Limb (tissue), 2 donors: ENCODE measurements at regions not wholly inside any gene's neighbourhood (a gene's known extent, or its start where the extent isn't known, plus 50 kb on each side); places are given as distances from the start of the nearest gene placed in this dataset.
"Not testable (repeated sequence)": the region's sequence is repeated elsewhere in the genome, so short reads cannot be mapped to it uniquely, and the experiment has no call there.

Source experiments
- DNase-seq, 2 donors: peaks; one replicate each; pipeline ENCODE4 v3.0.0-alpha.2; 2016; ENCODE audit errors: extremely low spot score in 2 of 2

DNA sequence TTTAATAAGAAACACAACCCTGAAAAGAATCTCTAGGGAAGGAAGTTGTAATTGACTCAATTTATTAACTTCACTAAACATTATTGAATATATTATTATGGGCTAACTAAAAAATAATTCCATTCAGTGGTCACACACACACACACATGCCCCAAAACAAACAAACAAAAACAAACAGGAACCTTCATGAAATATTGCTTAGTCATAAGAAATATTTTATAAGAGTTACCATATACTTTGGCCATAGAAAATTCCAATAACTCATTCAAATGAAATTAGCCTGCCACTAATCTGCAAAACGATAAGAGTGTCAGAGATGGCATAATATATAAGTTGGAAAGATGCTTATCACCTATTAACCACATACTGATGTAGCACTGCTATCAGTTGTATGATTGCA lies 268.4 kb upstream of the AMIGO2 start:
- no peak for DNase-seq

DNA sequence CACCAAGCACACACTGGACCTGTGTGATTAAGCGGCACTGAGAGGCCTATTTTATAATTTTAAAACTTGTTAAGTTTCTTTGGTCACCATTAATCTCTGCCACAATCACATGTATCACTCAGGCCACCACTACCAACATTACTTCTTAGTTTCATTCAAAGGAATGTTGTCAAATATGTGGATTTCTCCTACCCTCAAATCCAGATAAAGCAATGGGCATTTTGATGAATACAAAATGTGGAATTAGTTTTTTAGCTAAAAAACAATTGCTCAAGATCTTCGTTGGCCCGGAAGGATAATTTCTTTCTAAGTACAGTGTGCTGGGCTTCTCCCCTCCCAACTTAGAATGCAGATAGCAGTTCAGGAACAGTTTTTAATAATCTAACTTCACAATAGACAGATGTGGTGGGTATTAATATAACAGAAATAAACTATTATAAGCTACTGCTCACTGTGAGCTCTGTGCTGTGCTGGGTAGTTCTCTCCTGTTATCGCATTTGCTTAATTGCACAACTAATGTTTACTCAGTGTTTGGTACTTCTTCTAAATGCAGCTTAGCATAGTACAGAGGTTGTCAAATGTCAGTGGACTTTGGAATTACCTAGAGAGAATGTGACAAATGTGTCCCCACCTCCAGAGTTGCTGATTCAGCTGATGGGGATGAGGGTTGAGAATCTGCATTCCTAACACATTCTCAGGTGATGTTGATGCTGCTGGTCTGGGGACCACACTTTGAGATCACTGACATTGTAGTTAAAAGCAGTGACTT lies 266.7 kb upstream of the AMIGO2 start:
- no peak for DNase-seq

DNA sequence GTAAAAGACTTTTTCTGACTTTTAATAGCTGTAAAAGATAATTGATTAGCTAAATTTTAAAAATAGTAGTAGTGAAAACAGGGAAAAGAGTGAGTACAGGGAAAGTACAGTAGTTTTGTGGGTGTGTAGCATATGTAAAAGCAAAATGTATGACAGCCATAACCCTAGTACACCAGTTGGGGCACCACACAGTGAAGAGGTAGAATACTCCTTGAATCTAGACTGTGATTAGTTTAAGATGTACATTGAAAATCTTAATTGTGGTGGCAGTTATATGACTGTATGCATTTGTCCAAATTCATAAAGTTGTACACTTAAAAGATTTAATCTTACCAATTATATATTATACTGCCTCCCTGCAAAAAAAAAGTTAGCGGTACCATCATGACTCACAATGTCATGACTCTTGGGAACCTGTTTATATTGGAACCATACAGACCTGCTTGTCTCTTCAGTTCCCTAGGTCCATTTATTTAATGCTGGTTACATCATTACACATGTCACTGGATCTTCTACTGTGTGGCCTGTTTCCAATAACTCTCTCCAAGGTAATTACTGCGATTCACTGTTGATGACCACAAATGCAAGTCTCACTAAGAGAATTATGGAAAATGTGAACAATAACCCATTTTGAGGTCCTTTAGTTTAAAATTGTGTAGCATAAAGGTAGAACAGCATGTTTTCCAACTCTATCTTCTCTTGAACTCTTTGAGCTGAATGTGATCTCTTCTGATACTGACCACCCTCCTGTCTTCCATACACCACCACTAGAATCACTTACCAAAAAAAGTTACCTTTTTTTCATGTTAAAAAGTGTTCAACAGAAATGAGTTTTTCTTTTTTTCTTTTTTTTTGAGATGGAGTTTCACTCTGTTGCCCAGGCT lies 264.2 kb upstream of the AMIGO2 start:
- DNase-seq, result no peak

DNA sequence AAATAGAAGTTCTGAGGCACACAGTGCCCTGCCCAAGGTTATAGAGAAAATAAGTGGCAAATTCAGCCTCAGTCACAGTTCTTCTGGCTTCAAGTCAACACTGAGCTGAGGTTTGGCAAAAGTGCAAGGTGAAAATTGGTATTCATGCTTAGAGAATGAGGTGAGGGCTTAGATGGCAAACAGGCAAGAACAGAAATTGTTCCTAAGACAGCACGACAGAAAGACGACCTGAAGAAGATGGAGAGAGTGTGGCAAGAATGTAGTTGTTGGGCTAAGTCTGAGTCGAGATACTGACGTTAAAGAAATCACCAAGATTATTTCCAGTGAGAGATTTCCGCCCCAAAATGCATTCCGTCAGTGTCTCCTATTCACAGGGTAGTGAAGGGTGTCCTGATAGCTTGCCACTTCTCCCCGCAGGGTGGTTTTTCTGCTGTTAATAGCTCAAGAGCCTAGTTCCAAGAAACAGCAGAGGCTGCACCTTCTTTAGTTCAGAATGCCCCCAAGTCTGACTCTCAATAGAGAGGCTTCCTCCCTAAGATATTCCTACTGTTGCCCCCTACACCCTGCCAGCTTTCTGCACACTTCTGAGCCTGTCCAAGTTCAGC lies 260.8 kb upstream of the AMIGO2 start:
- no peak for DNase-seq

GRCh38 chr12:47337581-47337980 lies 257.8 kb upstream of the AMIGO2 start:
- no peak for DNase-seq

GRCh38 chr12:47333271-47333858 lies 253.6 kb upstream of the AMIGO2 start:
- DNase-seq, result not testable (repeated sequence)

DNA sequence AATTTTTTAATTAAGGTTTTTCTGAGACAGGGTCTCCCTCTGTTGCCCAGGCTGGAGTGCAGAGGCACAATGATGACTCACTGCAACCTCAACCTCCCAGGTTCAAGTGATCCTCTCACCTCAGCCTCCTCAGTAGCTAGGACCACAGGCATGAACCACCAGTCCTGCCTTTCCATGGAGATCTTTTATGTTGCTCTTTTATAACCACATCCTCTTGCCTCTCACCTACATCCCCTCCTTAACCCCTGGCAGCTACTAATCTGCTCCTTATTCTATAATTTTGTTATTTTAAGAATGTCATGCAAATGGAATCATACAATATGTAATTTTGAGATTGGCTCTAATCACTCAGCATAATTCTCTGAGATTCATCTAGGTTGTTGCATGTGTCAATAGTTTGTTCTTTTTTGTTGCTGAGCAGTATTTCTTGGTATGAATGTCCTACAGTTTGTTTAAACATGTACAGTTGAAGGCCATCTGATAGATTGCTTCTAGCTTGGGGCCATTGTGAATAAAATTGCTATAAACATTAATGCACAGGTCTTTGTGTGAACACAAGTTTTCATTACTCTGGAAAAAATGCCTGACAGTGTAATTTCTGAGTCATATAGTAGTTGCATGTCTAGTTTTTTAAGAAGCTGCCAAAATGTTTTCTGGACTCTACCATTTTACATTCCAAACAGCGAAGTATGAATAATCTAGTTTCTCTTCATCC lies 249.2 kb upstream of the AMIGO2 start:
- no peak for DNase-seq

- DNase-seq, result no peak
Observed at GRCh38 chr12:47326190-47326589, 246.4 kb upstream of the AMIGO2 start.

GRCh38 chr12:47323802-47324201 lies 244.0 kb upstream of the AMIGO2 start:
- no peak for DNase-seq

DNA sequence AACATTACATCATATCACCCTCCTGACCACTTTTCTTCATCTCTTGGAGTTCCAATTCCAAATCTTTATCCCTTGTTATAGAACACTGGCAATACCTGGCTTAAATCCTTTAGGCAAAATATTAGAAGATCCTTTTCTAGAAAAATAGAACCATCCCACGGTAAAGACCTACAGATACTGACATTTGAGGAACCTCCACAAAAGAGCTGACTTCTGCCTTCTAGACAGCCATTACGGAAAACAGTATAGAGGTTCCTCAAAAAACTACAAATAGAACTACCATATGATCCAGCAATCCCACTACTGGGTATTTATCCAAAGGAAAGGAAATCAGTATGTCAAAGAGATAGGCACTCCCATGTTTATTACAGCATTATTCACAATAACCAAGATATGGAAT lies 241.7 kb upstream of the AMIGO2 start:
- DNase-seq, result no peak

DNA sequence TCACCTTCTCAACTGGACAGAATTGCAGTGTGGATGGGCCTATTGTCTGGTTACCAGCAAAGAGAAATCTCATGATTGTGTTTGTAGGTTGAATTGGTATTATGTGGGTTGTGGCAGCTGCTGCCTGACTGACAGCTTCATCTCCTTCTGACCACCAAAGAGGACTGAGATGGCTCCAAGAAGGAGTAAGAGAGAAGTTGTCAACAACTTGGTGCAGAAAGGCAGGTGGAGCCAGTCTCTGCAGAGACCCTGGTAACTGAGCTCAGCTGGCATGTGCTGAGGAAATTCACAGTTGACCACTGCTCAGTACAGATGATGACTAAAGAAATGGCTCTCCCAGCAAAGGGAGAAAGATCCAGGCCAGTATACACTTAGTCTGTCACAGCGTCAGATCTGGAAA lies 240.0 kb upstream of the AMIGO2 start:
- DNase-seq, result no peak

DNA sequence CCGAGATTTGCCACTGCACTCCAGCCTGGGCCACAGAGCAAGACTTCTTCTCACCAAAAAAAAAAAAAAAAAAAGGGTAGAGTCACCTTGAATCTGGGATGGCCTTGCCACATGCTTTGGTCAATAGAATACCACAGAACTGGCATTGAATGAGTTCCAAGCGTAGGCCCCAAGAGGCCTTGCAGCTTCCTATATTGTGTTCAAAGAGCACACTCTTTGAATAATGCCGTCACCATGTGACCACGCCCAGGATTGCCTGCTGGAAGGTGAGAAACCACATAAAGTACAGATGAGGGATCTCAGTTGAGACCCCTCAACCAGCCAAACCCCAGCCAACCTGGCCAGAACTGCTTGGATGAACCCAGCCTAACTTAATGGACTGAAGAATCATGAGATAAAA lies 239.2 kb upstream of the AMIGO2 start:
- no peak for DNase-seq

GRCh38 chr12:47317175-47317915 lies 237.6 kb upstream of the AMIGO2 start:
- DNase-seq, result no peak

DNA sequence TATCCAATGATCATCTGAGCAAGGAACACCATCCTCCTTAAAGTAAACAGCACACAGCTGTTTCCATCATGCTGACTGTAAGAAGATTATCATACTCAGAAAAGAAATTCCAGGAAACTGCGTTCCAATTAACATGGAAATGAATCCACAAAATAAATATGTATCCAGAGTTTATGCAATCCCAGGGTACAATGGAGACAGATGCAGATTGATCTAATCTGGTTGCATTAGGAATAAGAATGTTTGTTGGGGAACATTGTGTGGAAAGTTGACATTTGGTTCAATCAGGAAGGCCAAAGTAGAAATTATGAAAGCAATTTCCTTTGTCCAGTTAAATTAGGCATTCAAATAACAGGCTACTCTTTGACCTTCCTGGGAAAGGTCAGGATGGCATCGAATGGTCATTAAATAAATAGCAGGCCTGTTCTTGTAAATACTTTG lies 236.9 kb upstream of the AMIGO2 start:
- no peak for DNase-seq

GRCh38 chr12:47314996-47315395 lies 235.2 kb upstream of the AMIGO2 start:
- no peak for DNase-seq

DNA sequence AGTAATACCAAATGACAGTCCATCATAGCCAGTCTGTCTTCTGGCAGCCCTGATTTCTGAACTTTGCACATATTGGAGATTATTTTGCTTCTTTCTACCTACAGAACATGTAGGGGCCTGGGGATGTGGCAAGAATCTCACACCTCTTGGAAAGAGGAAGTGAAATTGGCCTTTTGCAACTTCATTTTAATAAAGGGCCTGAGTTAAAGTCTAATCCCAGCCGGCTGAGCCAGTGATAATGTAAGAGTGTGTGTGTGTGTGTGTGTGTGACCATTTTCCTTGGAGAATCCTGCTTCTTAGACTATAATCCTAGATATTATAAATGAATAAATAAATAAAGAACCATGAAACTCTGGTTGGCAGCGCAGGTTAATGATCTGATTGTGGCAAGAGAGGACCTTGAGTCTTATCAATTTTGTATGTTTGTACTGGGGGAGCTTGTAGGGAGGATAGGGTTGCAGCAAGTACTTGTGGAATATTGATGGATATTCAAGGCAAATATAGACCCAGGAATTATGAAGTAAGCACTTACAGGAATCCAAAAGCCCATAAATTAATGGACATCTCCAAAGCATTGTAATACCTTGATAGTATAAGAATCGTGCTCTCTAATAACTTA lies 233.2 kb upstream of the AMIGO2 start:
- no peak for DNase-seq

- DNase-seq, result no peak
Observed at GRCh38 chr12:47312147-47312546, 232.4 kb upstream of the AMIGO2 start.

GRCh38 chr12:47311568-47311967 lies 231.8 kb upstream of the AMIGO2 start:
- no peak for DNase-seq

DNA sequence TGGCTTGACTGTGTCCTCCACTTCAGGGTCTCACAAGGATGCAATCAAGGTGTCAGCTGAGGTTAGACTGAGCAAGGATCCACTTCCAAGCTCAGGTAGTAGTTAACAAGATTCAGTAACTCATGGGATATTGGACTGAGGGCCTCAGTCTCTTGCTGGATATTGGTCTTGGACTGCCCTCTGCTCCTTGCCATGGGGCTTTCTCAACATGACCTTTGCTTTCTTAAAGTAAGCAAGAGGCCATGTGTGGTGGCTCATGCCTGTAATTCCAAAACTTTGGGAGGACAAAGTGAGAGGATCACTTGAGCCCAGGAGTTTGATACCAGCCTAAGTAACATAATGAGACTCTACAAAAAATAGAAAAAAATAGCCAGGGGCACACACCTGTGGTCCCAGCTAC lies 231.3 kb upstream of the AMIGO2 start:
- DNase-seq, result no peak

- DNase-seq, result no peak
Observed at GRCh38 chr12:47308672-47309071, 228.9 kb upstream of the AMIGO2 start.
